HG02981 (cell line): ENCODE measurements at regions not wholly inside any gene's neighbourhood (a gene's known extent, or its start where the extent isn't known, plus 50 kb on each side); places are given as distances from the start of the nearest gene placed in this dataset.

Source experiments
- ATAC-seq: cut with Tn5 transposase; IDR thresholded peaks from one replicate; pipeline ENCODE4 v1.9.1; 2021; ENCODE audit warnings: mild to moderate bottlenecking, moderate library complexity; ENCODE audit not compliant: unreplicated experiment

DNA sequence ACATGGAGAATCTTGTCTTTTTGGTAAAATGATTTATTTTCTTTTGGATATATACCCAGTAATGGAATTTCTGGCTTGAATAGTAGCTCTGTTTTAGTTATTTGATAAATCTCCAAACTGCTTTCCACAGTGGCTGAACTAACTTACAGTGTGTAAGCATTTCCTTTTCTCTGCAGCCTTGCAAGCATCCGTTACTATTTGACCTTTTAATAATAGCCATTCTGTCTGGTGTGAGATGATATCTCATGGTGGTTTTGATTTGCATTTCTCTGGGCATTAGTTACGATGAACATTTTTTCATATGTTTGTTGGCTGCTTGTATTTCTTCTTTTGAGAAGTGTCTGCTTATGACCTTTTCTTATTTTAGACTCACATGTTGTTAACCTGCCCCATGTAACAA is 190.2 kb downstream of the GALR1 start:
- ATAC-seq: no peak

DNA sequence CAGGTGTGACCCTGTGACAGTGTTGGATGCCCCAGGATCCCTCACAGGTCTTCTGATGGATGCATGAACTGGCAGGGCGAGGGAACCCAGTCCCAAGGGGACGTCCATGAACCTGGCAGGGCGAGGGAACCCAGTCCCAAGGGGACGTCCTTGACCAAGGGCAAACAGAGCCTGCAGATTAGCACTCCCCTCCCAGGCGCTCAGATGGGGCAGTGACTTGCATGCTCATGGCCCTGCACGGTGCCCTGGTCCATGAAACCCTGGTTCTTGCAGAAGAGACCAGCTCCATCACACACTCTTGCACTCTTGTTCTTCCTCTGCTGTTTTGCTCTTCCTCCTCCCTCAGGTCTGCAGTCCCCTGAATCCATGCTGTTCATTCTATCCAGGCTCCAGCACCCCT is 192.7 kb downstream of the GALR1 start:
- no peak for ATAC-seq

DNA sequence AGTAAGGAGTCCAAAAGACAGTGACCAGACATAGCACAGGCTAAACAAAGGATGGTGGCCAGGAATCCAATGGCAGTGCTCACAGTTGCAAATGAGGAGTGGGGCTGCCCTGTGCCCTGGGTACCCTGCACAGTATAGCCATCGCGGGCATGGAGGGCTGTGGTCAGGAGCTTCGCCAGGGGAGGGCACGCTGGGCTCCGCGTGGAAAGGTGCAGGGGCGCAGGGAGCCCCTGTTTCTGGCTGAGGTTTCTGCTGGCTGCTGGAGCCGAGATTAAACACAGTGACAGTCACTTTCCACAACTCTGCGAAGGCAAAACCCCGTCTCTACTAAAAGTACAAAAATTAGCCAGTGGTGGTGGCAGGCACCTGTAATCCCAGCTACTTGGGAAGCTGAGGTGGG is 194.7 kb downstream of the GALR1 start:
- ATAC-seq: no peak

DNA sequence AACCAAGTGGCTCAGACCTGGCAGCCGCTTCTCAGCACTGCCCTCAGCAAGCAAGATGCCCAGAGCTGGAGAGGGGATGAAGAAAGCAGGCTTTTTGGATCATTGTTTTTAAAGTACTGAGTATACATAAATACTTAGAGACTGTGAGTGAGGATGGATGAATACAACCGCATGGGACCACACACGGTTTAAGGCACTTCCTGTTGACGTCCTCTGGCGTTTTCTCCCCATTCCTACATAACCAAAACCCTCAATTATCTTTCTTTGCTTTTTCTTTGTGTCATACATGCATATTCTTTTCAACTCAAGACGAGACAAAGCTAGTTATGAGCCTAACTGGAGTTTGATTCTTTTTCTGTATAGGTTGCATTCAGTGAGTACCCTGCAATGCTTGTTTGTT is 198.4 kb downstream of the GALR1 start:
- ATAC-seq: no peak

DNA sequence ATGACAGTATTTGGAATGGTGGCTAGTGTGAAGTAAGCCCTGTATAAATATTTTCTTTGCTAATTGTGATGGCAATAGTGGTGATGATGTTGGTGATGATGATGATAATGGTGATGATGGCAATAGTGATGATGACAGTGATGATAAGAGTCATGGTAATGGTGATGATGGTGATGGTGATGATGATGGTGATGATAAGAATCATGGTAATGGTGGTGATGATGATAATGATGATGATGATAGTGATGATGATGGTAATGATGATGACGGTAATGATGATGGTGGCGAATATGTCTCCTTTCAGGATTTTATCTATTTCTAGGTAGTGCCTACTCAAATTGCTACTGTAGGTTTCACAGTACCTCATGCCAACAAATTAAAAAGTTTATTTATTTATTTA is 205.4 kb downstream of the GALR1 start:
- ATAC-seq: no peak

DNA sequence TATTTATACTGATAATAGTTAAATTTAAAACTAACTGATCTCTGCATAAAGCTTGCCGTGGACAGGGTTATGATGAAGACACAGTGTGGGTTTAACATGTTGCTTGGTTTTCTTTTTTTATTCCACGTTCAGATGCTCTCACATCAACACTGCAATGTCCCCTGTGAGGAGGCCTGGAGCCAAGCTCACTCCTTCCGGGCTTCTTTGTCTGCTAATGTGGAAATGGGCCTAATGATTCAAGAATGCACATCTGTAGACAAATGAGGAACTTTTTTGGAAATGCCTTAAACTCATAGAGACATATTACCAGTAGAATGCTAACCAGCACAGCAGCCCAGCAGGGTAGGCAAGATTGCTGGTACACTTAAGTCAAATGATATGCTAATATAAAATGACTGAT is 208.0 kb downstream of the GALR1 start:
- ATAC-seq: no peak

DNA sequence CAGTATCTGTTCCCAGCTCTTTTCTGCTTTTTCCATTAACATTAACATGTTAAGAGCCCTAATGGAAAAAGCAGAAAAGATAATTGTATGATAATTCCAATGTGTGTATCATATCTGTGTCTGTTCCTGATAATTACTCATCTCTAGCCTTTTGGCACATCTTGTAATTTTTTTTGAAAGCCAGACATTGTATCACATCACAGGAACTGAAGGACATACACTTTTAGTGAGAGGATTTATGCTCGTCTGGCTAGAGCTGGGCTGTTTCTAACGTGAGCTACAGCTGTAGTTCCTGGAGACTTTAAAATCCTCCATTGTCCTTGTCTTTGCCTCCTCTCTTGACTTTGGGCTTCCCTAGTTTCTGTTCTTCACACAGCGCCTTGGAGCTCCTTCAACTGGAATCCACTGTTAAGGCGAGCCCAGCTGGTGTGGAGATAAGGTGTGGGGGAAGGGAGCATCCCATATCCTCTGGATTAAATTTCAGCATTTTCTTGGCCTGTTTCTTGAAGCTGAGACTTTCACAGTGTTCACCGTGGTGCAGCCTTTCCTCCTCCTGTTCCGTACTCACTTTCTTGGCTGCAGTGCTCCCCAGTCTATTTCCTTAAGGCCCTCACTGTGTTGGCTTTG is 211.5 kb downstream of the GALR1 start:
- ATAC-seq: no peak

DNA sequence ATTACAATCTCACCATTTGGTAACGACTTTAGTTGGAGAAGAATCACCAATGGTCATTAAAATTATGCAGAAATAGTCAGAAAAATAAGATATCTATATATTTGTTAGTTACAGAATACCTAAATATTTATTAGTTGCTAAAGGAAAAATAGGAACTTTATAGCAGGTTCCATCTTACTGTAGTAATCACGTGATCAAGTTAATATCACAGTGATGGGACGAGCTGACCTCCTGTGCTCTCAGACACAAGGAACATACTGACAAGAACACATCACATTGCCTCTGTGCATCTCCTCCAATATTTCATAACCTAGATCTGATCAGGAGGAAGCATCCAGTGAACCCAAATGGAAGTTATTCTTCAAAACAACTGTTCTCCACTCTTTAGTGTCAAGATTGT is 215.3 kb downstream of the GALR1 start:
- no peak for ATAC-seq

DNA sequence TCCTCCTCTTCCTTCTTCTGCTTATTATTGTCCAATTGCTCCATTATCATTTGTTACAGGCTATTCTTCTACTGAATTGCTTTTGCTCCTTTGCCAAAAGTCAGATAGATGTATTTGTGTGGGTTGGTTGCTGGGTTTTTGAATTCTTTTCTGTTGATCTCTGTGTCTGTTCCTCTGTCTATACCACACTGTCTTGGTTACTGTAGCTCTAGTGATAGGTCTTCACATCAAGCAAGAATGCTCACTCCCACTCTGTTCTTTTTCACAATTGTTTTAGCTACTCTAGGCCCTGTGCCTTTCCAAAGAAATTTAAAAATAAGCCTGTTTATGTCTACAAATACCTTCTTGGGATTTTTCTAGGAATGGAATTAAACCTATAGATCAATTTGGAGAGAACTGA is 217.2 kb downstream of the GALR1 start:
- no peak for ATAC-seq

DNA sequence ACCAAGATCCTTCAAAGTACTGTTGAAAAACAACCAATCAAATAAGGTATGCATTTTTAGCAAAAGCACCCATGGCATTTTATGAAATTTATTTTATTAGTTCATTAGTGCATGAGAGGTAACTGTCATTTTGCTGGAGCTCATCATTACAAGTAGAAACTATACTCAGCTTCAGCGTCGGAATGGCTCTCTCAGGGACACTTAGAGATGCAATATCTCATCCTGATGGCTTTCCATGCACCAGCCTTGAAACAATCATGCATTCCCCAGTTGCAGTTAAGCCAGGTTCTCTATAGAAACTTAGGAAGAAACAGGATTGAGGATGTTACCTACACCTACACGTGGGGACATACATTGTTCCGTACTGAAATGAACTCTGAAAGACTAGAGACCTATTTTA is 219.5 kb downstream of the GALR1 start:
- ATAC-seq: no peak

DNA sequence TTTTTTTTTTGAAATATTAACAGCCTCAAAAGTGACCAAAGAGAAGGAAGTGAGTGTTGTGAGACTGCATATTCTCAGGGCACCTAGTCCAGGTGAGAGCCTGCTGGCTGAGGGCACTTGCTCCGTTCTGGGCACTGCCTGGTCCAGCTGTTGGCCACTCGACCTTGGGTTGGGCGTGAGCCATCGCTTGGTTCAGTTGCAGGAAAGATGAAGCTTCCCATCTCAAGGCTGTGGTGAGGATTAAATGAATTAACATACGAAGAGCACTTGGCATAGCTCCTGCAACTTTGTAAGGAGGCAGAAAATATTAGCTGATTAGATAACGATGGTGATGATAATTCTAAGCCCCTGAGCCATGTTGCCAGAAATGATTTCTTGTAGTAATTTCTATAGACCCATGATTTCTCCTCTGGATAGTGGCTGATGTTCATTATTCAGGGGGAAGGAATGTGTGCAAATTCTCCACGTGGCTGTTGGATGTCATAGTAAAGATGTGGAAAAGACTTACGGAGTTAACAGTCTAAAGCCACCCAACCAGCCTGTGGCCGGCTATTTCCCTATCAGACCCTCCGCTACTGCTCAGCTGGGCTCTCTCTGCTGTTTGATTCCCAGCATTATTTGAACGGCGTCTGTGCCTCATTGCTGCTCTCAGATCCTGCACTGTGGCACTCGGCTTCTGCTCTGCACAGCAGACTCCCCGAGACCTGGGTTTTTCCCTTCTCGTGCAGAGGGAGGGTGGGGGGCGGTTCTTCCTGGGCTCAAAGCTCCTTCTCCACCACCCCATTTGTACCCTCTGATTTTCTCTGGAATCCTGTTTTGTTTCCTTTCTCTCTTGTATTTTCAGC is 221.1 kb downstream of the GALR1 start:
- no peak for ATAC-seq

DNA sequence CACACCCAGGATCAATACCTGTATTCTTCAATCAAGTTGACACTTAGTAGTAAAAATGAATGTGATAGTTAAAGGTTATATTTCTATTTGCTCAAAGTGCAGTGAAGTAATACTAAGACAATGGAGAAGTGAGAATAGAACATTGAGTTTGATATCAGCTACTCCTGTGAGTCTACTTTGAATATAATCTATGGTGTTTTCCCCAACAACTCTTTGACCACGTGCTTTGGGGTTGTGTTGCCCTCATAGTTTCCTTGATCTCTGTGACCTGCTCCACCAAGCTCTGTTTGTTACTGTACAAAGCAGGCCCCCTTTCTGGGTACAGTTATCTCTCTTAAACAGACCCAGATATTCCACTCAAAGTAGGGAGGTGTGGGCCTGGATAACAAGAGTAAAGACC is 222.9 kb downstream of the GALR1 start:
- ATAC-seq: no peak

DNA sequence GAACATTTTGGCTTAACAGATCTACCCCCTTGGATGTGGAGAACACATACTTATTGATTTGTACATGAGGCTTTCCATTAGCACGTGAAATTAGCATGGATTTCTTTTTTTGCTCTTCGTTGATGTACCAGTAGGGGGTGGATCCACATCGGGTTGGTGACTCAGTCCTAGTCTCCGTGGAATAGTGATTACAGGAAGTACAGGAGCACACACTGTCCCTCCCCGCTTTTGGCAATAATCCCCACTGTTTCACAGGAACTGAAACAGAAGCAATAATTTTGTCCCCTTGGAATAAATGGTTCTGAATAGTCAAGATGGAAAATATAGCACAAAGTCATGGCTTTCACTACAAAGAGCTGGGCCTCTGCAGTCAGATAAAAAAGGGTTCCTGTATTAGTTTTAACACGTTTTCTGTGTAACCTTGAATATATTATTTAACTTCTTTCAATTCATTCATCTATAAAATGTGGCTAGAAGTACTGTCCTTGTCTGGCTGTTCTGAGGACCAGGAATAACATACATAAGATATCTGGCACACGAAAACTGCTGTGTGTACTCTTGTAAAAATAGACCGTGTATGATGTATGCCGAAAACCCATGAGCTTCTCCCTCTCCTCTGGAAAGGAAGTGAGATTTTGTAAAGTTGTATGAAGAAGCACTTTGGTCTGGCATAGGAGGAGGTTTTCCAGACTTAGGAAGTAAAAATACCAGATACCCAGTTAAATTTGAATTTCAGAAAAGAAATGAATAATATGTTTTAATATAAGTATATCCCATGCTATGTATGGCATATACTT is 229.2 kb downstream of the GALR1 start:
- no peak for ATAC-seq

DNA sequence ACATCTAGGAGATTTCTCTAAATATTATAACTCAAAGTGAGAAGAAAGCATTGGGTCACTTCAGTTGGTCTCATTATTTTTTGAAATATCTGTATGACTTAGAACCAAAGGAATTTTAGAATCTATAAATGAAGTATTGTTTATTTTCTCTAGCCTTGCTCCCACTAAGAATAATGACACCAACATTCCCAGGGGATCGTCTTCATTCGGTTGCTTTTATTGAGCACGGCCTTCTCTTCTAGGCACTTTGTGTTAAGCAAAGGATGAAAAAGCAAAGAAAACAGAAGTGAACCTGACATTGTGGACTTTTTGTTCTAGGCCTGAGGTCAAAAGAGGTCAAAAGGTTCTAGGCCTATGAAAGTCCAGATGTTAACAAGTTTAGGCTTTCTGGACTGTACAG is 231.9 kb downstream of the GALR1 start:
- ATAC-seq: no peak

DNA sequence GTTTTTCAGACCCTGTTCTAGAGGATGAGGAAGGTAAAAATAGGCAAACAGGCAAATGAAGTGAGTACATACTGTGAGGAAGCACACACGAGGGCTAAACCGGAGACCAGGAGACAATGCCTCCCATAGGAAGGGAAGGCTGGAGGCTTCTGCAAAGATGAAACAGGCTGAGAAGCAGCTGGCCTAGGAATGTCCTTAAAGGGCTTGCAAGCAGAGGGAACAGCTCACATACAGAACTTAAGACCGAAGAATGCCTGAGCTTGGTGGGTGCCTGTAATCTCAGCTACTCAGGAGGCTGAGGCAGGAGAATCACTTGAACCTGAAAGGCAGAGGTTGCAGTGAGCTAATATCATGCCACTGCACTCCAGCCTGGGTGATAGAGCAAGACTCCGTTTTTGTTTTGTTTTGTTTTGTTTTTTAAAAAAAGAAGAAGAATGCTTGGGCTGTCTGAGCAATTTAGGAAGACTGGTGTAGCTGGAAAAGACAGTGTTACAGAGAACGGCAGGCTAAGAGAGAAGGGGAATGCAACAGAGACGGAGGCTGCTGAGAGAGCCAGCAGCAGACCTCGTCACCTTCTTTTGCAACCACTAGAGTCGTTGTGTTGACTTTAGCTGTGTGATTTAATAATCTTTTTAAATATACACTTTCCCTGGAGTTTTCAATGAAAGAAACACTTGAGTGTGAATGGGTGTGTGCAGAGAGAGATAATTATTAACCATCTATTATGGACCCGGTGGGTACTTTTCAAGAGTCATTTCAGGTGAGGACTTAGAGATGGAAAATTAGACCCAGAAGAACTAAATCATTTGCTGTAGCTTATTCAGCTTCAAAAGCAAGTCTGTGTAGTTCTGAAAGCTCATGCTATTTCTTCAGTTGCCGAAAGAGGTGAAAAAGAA is 232.8 kb downstream of the GALR1 start:
- ATAC-seq: no peak

DNA sequence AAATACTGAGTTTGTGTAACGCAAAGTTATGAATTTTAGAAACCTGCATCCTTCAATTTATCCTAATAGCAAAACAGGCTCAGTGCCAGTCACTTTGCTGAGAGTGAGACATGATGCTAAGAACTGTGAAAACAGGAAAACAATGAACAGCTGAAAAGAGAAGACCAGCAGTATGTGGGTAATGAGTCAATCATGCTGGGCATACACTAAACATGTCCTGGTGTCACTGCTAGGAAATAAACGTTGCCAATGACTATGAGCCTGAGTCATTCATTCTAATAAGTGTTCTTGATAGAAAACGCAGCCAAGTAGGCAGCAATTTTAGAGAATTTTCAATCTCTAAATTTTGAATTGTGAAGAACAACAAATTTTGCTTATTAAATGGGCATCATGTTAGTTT is 237.3 kb downstream of the GALR1 start:
- no peak for ATAC-seq

DNA sequence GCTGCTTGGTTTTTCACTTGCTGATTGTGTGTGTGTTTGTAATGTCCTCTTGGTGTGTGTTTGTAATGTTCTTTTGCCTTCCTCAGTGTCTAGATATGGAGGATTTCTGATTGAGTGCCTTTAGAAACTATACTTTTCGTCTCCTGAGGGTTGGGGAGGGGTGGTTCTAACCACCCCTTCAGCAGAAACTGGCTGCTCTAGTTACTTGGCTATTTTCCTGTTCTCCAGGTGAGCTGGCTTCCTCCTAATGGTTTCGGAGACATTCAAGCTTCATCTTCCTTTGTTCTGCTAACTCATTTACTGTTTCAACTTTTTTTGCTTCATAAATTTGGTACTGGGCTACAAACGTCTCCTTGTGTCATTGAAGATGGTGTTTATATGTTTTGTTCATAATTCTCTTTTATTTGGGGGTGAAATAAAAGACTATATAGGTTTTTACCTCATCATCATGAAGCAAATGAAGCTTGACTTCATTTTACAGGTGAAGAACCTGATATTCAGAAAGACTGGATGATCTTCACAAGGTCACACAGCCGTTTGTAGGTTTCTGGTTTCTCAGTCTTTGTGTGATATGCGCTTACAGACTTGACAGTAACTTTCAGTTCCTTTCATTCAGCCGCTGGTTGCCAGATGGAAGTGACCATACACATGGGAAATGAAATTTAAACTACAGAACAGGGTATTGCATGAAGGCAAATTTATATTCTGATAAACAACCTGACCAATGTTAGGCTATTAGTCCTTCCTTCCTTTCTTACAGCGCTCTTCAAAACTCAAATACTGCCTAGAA is 238.5 kb downstream of the GALR1 start:
- no peak for ATAC-seq

DNA sequence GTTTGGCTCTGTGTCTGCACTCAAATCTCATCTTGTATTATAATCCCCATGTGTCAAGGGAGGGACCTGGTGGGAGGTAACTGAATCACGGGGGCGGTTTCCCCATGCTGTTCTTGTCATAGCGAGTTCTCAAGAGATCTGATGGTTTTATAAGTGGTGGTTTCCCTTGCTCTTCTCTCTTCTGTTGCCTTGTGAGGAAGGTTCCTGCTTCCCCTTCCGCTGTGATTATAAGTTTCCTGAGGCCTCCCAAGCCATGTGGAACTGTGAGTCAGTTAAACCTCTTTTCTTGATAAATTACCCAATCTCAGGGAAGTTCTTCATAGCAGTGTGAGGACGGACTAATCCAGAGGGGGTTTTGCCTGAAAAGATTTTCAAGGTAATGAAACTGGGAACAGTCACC is 245.4 kb downstream of the GALR1 start:
- no peak for ATAC-seq

DNA sequence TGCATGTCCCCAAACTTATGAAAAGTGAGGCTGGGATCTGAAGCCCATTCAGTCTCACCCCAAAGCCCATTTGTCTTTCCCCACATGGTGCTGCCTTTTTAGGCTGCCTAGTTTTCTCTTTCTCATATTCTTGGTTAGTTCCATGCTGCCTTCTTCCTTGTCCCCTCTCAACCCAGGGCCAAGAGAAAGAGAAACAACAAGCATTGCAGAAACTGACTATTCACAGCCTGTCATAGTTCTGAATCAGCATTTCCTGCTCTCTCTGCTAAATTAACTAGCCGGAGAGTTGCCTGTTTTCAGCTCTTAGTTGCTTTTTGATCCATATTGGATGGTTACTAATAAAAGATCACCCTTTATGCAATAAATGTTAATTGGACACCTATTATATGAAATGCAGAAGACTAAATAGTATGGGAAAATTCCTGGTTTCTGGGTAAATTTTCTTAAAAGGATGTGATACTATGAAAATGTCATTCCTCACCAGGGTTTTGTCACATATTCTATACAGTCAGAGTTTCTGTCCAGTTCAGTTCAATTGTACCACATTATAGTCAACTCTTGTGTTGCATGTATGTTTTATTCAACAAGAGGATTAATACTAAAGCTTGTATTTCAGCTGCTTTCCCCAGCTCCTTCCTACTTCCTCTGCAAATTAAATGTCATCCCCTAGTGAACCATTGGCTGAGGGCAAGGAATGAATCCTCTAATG is 246.5 kb downstream of the GALR1 start:
- ATAC-seq: no peak

DNA sequence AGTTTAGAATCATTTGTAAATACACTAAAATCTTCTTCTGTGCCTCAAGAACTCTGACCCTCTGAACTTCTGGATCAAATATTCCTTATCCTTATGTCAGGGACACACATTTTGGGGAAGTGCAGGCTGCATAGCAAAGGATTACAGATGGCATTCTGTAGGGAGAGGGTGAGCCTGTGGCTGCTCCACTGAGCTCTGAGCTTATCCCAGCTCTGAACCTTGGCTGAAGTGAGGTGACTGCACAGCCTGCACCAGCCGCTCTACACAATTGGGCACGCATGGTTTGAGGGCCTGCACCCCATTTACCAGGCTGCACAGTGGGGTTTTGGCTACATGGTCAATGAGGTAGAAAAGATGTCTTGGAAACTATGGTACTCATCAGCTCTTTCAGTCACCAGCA is 251.6 kb downstream of the GALR1 start:
- ATAC-seq: no peak
